Heart left ventricle (tissue), 16 donors: ENCODE measurements at regions not wholly inside any gene's neighbourhood (a gene's known extent, or its start where the extent isn't known, plus 50 kb on each side); places are given as distances from the start of the nearest gene placed in this dataset.
"Not testable (repeated sequence)": the region's sequence is repeated elsewhere in the genome, so short reads cannot be mapped to it uniquely, and the experiment has no call there.

Experiments
- ATAC-seq, 4 donors: fragments of 200-7000 bp; cut with Tn5 transposase; one replicate each; pipeline ENCODE4 v1.9.1; 2020 to 2022; ENCODE audit warnings: moderate library complexity in 4 of 4, mild to moderate bottlenecking in 3 of 4, moderate number of reproducible peaks in 1 of 4
- DNase-seq, 5 donors: peaks; one replicate each; pipeline ENCODE4 v3.0.0-alpha.2; 2020
- H3K27ac ChIP-seq, 12 donors: fragments of 200-600 bp; sonication (generic) in 4 of 12; one replicate each; pipeline versions ENCODE4 v1.5.0 to v1.8.0; 2016 to 2022; ENCODE audit warnings: mild to moderate bottlenecking in 2 of 12
- H3K27me3 ChIP-seq, 9 donors: fragments of 200-600 bp; sonication (generic) in 2 of 9; one replicate each; pipeline versions ENCODE4 v1.5.1 to v1.8.0; 2016 to 2022; ENCODE audit warnings: mild to moderate bottlenecking in 3 of 9
- H3K36me3 ChIP-seq, 9 donors: fragments of 200-600 bp; sonication (generic) in 2 of 9; one replicate each; pipeline versions ENCODE4 v1.5.0 to v1.8.0; 2018 to 2022; ENCODE audit warnings: mild to moderate bottlenecking in 2 of 9
- H3K4me1 ChIP-seq, 12 donors: fragments of 200-600 bp; sonication (generic) in 4 of 12; one replicate each; pipeline versions ENCODE4 v1.5.0 to v1.8.0; 2016 to 2022; ENCODE audit warnings: mild to moderate bottlenecking in 3 of 12
- H3K4me3 ChIP-seq, 12 donors: fragments of 200-600 bp; sonication (generic) in 4 of 12; one replicate each; pipeline versions ENCODE4 v1.5.0 to v1.8.0; 2017 to 2022; ENCODE audit warnings: mild to moderate bottlenecking in 9 of 12, moderate library complexity in 4 of 12
- H3K9me3 ChIP-seq, 12 donors: fragments of 200-600 bp; sonication (generic) in 4 of 12; one replicate each; pipeline versions ENCODE4 v1.5.0 to v1.8.0; 2016 to 2022; ENCODE audit warnings: mild to moderate bottlenecking in 1 of 12
- POLR2A ChIP-seq, 2 donors: fragments of 450-650 bp; IDR thresholded peaks; one replicate each; pipeline ENCODE4 v1.6.1; 2017; ENCODE audit warnings: antibody characterized with exemption in 2 of 2, mild to moderate bottlenecking in 2 of 2, moderate library complexity in 2 of 2
- WGBS, 4 donors: extraction: QIAGEN DNeasy Blood & Tissue Kit in 2 of 4; methylation state at CpG; one replicate each; pipeline versions ENCODE4 v1.1.5 to v1.1.7; 2013 to 2018; 5-methylcytosine and 5-hydroxymethylcytosine counted together
- intact Hi-C, 10 donors: fragments of 100-400 bp; cut with DNase I; formaldehyde crosslinking; loops; one replicate each; pipeline versions ENCODE4 v1.11.1 to v1.14.2; 2022
- TF ChIP-seq, protein P1 (sequence below), 12 donors: fragments of 200-600 bp; sonication (generic) in 4 of 12; IDR thresholded peaks; one replicate each; pipeline versions ENCODE4 v1.5.0 to v1.8.0; 2018 to 2022; ENCODE audit warnings: antibody characterized with exemption in 12 of 12, mild to moderate bottlenecking in 5 of 12
- donor health status: ischemic (EF 13 %, LVEDD 7.1; RV severe dilation, severe dysfunction).
- donor health status: healthy with polysubstance abuse.
- donor health status: DM: no; HTN: yes; CAD: no.
- donor health status: DM: no; HTN: no; CAD: no.
- donor health status: ischemic (EF 25% LVEDD 6.9; RV normal size, moderate dysfunction).
- donor health status: ischemic (EF 25% LVEDD 5.7; RV mildly dilated, moderate dysfunction).
- donor health status: healthy.
- donor health status: DM: yes; HTN: yes; CAD: no.
- donor health status: ischemic (EF 35%, LVEDD 5.7; RV mildly dilated, moderate dysfunction).
- donor health status: nonischemic (EF 11% LVEDD 7.7; RV severe dilation, severe dysfunction).
- donor health status: DM: yes; HTN: yes; CAD: no.
- donor health status: PGD.
- donor health status: ischemic (EF 29% LVEDD 5.4; RV normal size, mild dysfunction).
- donor health status: nonischemic (EF 23%, LVEDD 6.1; RV moderate dilation, normal function).

- DNase-seq (peak in 1 of 5 donors; percentile 44), ATAC-seq (no peak)
- TF ChIP-seq, protein P1, sequence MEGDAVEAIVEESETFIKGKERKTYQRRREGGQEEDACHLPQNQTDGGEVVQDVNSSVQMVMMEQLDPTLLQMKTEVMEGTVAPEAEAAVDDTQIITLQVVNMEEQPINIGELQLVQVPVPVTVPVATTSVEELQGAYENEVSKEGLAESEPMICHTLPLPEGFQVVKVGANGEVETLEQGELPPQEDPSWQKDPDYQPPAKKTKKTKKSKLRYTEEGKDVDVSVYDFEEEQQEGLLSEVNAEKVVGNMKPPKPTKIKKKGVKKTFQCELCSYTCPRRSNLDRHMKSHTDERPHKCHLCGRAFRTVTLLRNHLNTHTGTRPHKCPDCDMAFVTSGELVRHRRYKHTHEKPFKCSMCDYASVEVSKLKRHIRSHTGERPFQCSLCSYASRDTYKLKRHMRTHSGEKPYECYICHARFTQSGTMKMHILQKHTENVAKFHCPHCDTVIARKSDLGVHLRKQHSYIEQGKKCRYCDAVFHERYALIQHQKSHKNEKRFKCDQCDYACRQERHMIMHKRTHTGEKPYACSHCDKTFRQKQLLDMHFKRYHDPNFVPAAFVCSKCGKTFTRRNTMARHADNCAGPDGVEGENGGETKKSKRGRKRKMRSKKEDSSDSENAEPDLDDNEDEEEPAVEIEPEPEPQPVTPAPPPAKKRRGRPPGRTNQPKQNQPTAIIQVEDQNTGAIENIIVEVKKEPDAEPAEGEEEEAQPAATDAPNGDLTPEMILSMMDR (IDR thresholded peaks at IDR 0.05), result no peak
- TF ChIP-seq POLR2A (IDR thresholded peaks at IDR 0.05), result no peak
- Histone ChIP-seq H3K4me3 (peak overlapping the region in 10 of 12 donors; percentile 5 to 49 (median 30)), H3K9me3 (peaks cover 0 to 3% (median 0%) of the 10 kb centered on the region in 12 donors), H3K27me3 (peaks cover 7 to 29% (median 10%) of the 10 kb centered on the region in 9 donors), H3K27ac (no peak overlapping the region), H3K4me1 (peaks cover 0 to 7% (median 0%) of the 10 kb centered on the region in 12 donors), H3K36me3 (no peaks in the 10 kb centered on the region)
- intact Hi-C loops, result no loop called here
- 3 to 4% (median 3%) methylated on average over 56 of the region's 56 CpGs for WGBS, 4 donors
These were observed 151.8 kb downstream of the ANKRD30BL start for GRCh38 chr2:132009874-132010521.

DNA sequence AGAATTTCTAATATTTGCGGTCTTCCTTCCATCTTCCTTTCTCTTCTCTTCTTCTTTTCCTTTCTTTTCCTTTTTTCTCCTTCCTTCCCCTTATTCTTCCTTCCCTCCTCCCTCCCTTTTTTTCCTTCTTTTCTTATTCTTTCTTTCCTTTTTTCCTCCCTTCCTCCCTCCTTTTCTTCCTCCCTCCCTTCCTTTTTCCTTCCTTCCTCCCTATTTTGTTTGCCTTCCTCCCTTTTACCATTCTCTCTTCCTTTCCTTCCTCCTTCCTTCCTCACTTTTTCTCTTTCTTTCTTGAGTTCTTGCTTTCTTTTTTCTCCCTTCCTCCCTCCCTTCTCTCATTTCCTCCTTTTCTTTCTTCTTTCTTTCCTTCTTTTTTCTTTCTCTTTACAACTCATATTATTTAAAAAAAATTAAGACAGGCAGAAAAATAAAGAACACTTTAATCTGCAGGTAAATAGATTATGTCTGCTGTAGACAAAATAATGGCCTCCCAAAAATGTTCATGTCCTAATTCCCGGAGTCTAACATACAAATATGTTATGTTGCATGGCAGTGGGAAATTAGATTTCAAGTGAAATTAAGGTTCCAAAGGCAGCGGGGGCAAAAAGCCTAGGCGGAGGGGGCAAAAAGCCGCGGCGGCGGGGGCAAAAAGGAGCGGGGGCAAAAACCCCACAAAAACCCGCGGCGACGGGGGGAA is 152.4 kb downstream of the ANKRD30BL start:
- no peak for ATAC-seq
- Histone ChIP-seq H3K27me3 (peaks cover 7 to 29% (median 10%) of the 10 kb centered on the region in 9 donors), H3K4me3 (peak overlapping the region in 7 of 12 donors; percentile 16 to 49 (median 31)), H3K9me3 (peaks cover 0 to 5% (median 0%) of the 10 kb centered on the region in 12 donors), H3K4me1 (peaks cover 0 to 7% (median 0%) of the 10 kb centered on the region in 12 donors), H3K36me3 (no peaks in the 10 kb centered on the region), H3K27ac (no peak overlapping the region)
- intact Hi-C loops, result no loop called here
- no peak for DNase-seq
- WGBS, 4 donors, result 14 to 19% (median 16%) methylated on average over 13 of the region's 13 CpGs
- TF ChIP-seq POLR2A (IDR thresholded peaks at IDR 0.05), result no peak
- TF ChIP-seq, protein P1 (IDR thresholded peaks at IDR 0.05), result no peak

GRCh38 chr2:131990751-131991150 is 171.0 kb downstream of the ANKRD30BL start:
- H3K4me3 ChIP-seq, DNase-seq, H3K36me3 ChIP-seq, H3K27ac ChIP-seq, H3K4me1 ChIP-seq, ATAC-seq, H3K27me3 ChIP-seq, intact Hi-C loops, H3K9me3 ChIP-seq: not testable (repeated sequence)
- 28 to 46% (median 30%) methylated on average over 1 of the region's 1 CpG for WGBS, 4 donors

- ATAC-seq, H3K36me3 ChIP-seq, H3K9me3 ChIP-seq, DNase-seq, H3K27me3 ChIP-seq, H3K4me3 ChIP-seq, H3K4me1 ChIP-seq, intact Hi-C loops, H3K27ac ChIP-seq: not testable (repeated sequence)
- 76 to 86% (median 82%) methylated on average over 10 of the region's 10 CpGs for WGBS, 4 donors
These were observed 195.1 kb downstream of the ANKRD30BL start for GRCh38 chr2:131966671-131967070.

- Histone ChIP-seq H3K27me3 (no peaks in the 10 kb centered on the region), H3K9me3 (no peaks in the 10 kb centered on the region), H3K27ac (no peak overlapping the region), H3K4me1 (no peaks in the 10 kb centered on the region), H3K4me3 (no peak overlapping the region), H3K36me3 (no peaks in the 10 kb centered on the region)
- TF ChIP-seq, protein P1 (IDR thresholded peaks at IDR 0.05), result no peak
- no peak for TF ChIP-seq POLR2A (IDR thresholded peaks at IDR 0.05)
- DNase-seq (peak in 1 of 5 donors; percentile 47), ATAC-seq (no peak)
- 90 to 94% (median 93%) methylated on average over 23 to 32 of the region's 32 CpGs for WGBS, 4 donors
- intact Hi-C loops, result no loop called here
These were observed 195.5 kb downstream of the ANKRD30BL start for GRCh38 chr2:131966256-131966655.

DNA sequence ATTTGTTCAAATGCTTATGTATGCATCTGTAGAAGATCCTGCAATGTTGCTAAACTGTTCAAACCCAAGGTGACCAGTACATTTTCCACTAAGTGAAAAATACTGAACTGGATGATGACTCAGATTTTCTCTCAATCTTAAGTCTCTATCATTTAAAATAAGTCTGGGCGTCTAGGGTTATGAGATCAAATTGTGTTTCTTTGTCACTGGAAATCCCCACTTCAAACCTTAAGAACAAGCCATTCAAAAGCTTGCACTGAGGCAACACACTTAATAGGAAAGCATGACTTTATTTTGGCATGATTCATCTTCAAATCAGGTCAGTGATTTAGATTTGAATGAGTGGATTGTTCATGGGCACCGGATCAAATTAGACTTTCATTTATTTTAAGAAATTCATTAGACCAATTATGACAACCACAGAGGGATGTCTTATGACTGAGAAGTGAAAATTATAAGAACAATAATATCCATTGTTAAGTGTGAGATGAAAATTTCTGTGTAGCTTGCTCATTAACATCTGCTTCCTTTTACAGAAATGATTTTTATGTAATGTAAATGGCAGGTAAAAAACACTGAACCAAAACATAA is 203.6 kb downstream of the ANKRD30BL start:
- ATAC-seq, intact Hi-C loops: not testable (repeated sequence)
- 65 to 75% (median 72%) methylated on average over 2 of the region's 2 CpGs for WGBS, 4 donors

GRCh38 chr2:131948641-131949040 is 213.1 kb downstream of the ANKRD30BL start:
- H3K9me3 ChIP-seq, H3K4me1 ChIP-seq, intact Hi-C loops, H3K4me3 ChIP-seq, ATAC-seq, DNase-seq, H3K36me3 ChIP-seq, H3K27me3 ChIP-seq, H3K27ac ChIP-seq: not testable (repeated sequence)

More for the DNA sequence above, 203.6 kb downstream of the ANKRD30BL start:
- H3K27ac ChIP-seq, H3K4me3 ChIP-seq, DNase-seq, H3K9me3 ChIP-seq, H3K4me1 ChIP-seq, H3K27me3 ChIP-seq, H3K36me3 ChIP-seq: not testable (repeated sequence)

- H3K36me3 ChIP-seq, H3K4me3 ChIP-seq, H3K27me3 ChIP-seq, H3K27ac ChIP-seq, H3K9me3 ChIP-seq, ATAC-seq, H3K4me1 ChIP-seq, DNase-seq, intact Hi-C loops: not testable (repeated sequence)
- WGBS, 4 donors, result 43 to 55% (median 51%) methylated on average over 1 of the region's 1 CpG
These were observed 238.5 kb downstream of the ANKRD30BL start for GRCh38 chr2:131923287-131923686.
